CD4-positive, alpha-beta T cell (primary cell): ENCODE measurements at regions not wholly inside any gene's neighbourhood (a gene's known extent, or its start where the extent isn't known, plus 50 kb on each side); places are given as distances from the start of the nearest gene placed in this dataset.

Source experiments
- ATAC-seq: fragments of 200-7000 bp; cut with Tn5 transposase; one replicate; pipeline ENCODE4 v1.10.0; 2022; ENCODE audit warnings: mild to moderate bottlenecking; ENCODE audit not compliant: poor library complexity
- CTCF ChIA-PET: fragments of 350-600 bp; sonication (Branson Sonifier 250); formaldehyde crosslinking; loops from one replicate; lab custom pipeline; 2021; ENCODE audit warnings: antibody characterized with exemption, inconsistent platforms; lab: Charles Lee
- POLR2A ChIA-PET: fragments of 350-600 bp; sonication (Branson Sonifier 250); formaldehyde crosslinking; loops from one replicate; lab custom pipeline; 2021; ENCODE audit warnings: antibody characterized with exemption, inconsistent platforms; lab: Charles Lee
- DNase-seq, 14 experiments: peaks; one replicate each; pipeline ENCODE4 v3.0.0-alpha.2; 2013 to 2020; ENCODE audit warnings: mixed read lengths in 2 of 14
- H3K27ac ChIP-seq, 2 donors: one replicate each; pipeline versions ENCODE4 v1.5.1 to v1.7.0; 2013; ENCODE audit warnings: low read length in 2 of 2, low read depth in 1 of 2, mild to moderate bottlenecking in 1 of 2
- H3K27me3 ChIP-seq, 2 experiments: 1 replicate in 1 of 2; 2 replicates in 1 of 2; pipeline versions ENCODE4 v1.6.1 to v1.7.0; 2013; ENCODE audit warnings: low read length in 2 of 2, control low read depth in 1 of 2, mild to moderate bottlenecking in 1 of 2, moderate library complexity in 1 of 2; ENCODE audit not compliant: insufficient read depth in 2 of 2, control insufficient read depth in 1 of 2
- H3K36me3 ChIP-seq: one replicate; pipeline ENCODE4 v1.6.1; 2013; ENCODE audit warnings: low read length, control low read depth; ENCODE audit not compliant: insufficient read depth
- H3K4me1 ChIP-seq: one replicate; pipeline ENCODE4 v1.6.1; 2013; ENCODE audit warnings: low read length, control low read depth; ENCODE audit not compliant: insufficient read depth
- H3K4me3 ChIP-seq: one replicate; pipeline ENCODE4 v1.5.1; 2013; ENCODE audit warnings: mild to moderate bottlenecking, low read length, moderate library complexity
- H3K9me3 ChIP-seq, 2 experiments: 1 replicate in 1 of 2; 2 replicates in 1 of 2; pipeline versions ENCODE4 v1.6.1 to v1.7.0; 2013; ENCODE audit warnings: low read length in 2 of 2, mild to moderate bottlenecking in 2 of 2, control low read depth in 1 of 2, moderate library complexity in 1 of 2; ENCODE audit not compliant: control insufficient read depth in 1 of 2, insufficient read depth in 1 of 2
- H3K27ac Mint-ChIP-seq: one replicate; pipeline ENCODE4 v1.8.0; 2020; ENCODE audit warnings: mixed read lengths
- H3K27me3 Mint-ChIP-seq: one replicate; pipeline ENCODE4 v1.8.0; 2021; ENCODE audit warnings: mixed read lengths
- H3K36me3 Mint-ChIP-seq: one replicate; pipeline ENCODE4 v1.8.0; 2021; ENCODE audit warnings: low read depth, mixed read lengths
- H3K4me1 Mint-ChIP-seq: one replicate; pipeline ENCODE4 v1.8.0; 2021; ENCODE audit warnings: low read depth, mixed read lengths
- H3K4me3 Mint-ChIP-seq: one replicate; pipeline ENCODE4 v1.8.0; 2020; ENCODE audit warnings: mild to moderate bottlenecking, mixed read lengths
- H3K9me3 Mint-ChIP-seq: one replicate; pipeline ENCODE4 v1.8.0; 2020; ENCODE audit warnings: mixed read lengths
- intact Hi-C, 2 experiments: fragments of 100-400 bp; cut with DNase I in 1 of 2; cut with micrococcal nuclease in 1 of 2; formaldehyde crosslinking; loops; one replicate each; pipeline versions ENCODE4 v1.15.1 to v1.9.0; 2023 to 2025; cut with DNase I, micrococcal nuclease
- TF ChIP-seq, protein P1 (sequence below): fragments of 200-600 bp; IDR thresholded peaks from one replicate; pipeline ENCODE4 v1.8.0; 2022; ENCODE audit warnings: antibody characterized with exemption, mild to moderate bottlenecking

DNA sequence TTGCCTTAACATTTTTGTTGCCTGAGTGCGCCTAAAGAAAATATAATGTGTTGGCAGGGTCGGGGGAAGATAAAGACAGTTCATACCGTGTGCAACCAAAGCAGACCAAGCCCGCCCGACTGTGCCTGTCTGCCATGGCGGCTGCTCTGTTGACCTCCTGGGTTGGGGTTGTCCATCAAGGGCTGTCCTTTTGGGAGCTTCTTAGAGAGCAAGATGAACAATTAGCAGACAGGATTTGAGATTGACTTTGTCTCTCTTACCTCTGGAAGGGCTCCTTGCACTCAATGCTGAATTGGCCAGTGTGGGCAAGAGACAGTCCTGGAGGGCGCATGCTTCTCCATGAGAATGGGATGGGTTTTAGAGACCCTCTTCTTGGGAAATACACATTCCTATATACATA lies 319.6 kb downstream of the GLRX3 start:
- no peak overlapping the region for H3K27ac Mint-ChIP-seq
- DNase-seq (no peak), ATAC-seq (no peak)
- Histone ChIP-seq H3K4me1 (no peaks in the 10 kb centered on the region), H3K36me3 (no peaks in the 10 kb centered on the region), H3K9me3 (peaks cover 0 to 34% of the 10 kb centered on the region in 2 experiments), H3K27ac (no peak overlapping the region), H3K27me3 (peaks cover 0 to 2% of the 10 kb centered on the region in 2 experiments), H3K4me3 (no peak overlapping the region)
- H3K36me3 Mint-ChIP-seq, result no peaks in the 10 kb centered on the region
- peaks cover 41% of the 10 kb centered on the region for H3K27me3 Mint-ChIP-seq
- H3K9me3 Mint-ChIP-seq, result no peaks in the 10 kb centered on the region
- POLR2A ChIA-PET, result no interaction called here
- CTCF ChIA-PET, result no interaction called here
- TF ChIP-seq, protein P1, sequence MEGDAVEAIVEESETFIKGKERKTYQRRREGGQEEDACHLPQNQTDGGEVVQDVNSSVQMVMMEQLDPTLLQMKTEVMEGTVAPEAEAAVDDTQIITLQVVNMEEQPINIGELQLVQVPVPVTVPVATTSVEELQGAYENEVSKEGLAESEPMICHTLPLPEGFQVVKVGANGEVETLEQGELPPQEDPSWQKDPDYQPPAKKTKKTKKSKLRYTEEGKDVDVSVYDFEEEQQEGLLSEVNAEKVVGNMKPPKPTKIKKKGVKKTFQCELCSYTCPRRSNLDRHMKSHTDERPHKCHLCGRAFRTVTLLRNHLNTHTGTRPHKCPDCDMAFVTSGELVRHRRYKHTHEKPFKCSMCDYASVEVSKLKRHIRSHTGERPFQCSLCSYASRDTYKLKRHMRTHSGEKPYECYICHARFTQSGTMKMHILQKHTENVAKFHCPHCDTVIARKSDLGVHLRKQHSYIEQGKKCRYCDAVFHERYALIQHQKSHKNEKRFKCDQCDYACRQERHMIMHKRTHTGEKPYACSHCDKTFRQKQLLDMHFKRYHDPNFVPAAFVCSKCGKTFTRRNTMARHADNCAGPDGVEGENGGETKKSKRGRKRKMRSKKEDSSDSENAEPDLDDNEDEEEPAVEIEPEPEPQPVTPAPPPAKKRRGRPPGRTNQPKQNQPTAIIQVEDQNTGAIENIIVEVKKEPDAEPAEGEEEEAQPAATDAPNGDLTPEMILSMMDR, result no peak
- H3K4me1 Mint-ChIP-seq, result no peaks in the 10 kb centered on the region
- H3K4me3 Mint-ChIP-seq, result no peak overlapping the region
- intact Hi-C loops, result no loop called here

DNA sequence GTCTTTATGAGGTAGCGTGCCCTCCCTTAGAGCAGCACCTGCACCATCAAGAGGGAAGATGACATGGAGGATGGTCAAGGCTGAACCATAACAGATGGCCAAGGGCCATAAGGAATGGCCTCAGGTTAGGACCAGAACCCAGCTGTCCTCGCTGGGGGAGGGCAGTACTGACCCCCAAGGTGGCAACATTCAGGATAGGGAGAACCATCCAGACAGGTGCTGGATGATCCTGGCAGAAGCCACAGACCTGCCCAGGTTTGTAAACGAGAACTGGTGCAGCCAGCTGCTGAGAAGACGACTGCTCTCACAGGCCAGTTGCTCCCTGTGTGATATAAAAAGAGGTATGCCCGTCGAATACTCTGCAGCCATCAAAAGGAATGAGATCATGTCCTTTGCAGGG lies 320.4 kb downstream of the GLRX3 start:
- Histone ChIP-seq H3K9me3 (peaks cover 0 to 34% of the 10 kb centered on the region in 2 experiments), H3K27me3 (peaks cover 0 to 2% of the 10 kb centered on the region in 2 experiments), H3K36me3 (no peaks in the 10 kb centered on the region), H3K4me1 (no peaks in the 10 kb centered on the region), H3K27ac (no peak overlapping the region), H3K4me3 (no peak overlapping the region)
- Mint-ChIP-seq H3K36me3 (no peaks in the 10 kb centered on the region), H3K4me1 (no peaks in the 10 kb centered on the region), H3K27ac (no peak overlapping the region), H3K27me3 (peaks cover 37% of the 10 kb centered on the region), H3K9me3 (no peaks in the 10 kb centered on the region), H3K4me3 (no peak overlapping the region)
- DNase-seq, result no peak
- TF ChIP-seq, protein P1, result no peak
- ChIA-PET POLR2A (no interaction called here), CTCF (no interaction called here)
- ATAC-seq, result no peak
- intact Hi-C loops, result no loop called here

DNA sequence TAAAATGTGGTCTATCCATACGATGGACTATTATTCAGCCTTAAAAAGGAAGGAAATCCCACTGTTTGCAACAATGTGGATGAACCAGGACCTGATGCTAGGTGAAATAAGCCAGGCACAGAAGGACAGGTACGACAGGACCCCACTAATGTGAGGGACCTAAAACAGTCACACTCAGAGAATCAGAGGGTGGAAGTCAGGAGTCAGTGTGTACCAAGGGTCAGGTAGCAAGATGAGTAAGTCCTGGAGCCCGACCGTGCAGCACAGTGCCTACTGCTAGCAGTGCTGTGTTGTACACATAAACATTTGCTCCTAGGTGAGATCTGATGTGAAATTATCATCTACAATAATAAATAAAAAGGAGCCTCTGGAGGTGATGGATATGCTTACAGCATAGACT lies 322.3 kb downstream of the GLRX3 start:
- no peaks in the 10 kb centered on the region for H3K4me1 Mint-ChIP-seq
- no peak overlapping the region for H3K4me3 Mint-ChIP-seq
- no peaks in the 10 kb centered on the region for H3K36me3 Mint-ChIP-seq
- no peak for ATAC-seq
- Histone ChIP-seq H3K27me3 (no peaks in the 10 kb centered on the region), H3K36me3 (no peaks in the 10 kb centered on the region), H3K4me3 (no peak overlapping the region), H3K27ac (no peak overlapping the region), H3K4me1 (no peaks in the 10 kb centered on the region), H3K9me3 (peaks cover 0 to 30% of the 10 kb centered on the region in 2 experiments)
- H3K9me3 Mint-ChIP-seq, result no peaks in the 10 kb centered on the region
- no peak for DNase-seq
- intact Hi-C loops, result no loop called here
- H3K27me3 Mint-ChIP-seq, result peaks cover 18% of the 10 kb centered on the region
- CTCF ChIA-PET, result no interaction called here
- POLR2A ChIA-PET, result no interaction called here
- TF ChIP-seq, protein P1, result no peak
- no peak overlapping the region for H3K27ac Mint-ChIP-seq
